ENCODE measurements at regions not wholly inside any gene's neighbourhood (a gene's known extent, or its start where the extent isn't known, plus 50 kb on each side); places are given as distances from the start of the nearest gene placed in this dataset.
"Not testable (repeated sequence)": the region's sequence is repeated elsewhere in the genome, so short reads cannot be mapped to it uniquely, and the experiment has no call there.

DNA sequence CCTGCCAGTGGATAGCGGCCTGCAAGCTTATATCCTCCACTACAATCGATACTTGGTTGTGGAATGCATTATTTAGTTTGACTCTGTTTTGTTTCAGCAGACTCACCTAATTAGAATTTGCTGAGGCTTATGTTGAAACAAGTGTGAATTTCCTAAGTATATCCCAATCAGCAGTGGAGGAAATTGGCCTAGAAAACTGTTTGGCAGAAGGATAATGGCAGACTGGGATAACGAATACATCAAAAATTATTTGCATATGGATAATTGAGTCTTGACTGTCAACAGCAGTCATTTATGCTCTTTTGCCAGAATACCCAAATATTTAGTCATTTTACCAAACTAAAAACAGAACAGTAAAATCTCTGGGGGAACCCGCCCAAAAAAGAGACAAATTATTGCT, 261.0 kb downstream of the DOK5 start:
- ATAC-seq, result no peak
- Mint-ChIP-seq H3K27ac (no peak overlapping the region), H3K36me3 (no peaks in the 10 kb centered on the region), H3K4me1 (no peaks in the 10 kb centered on the region), H3K9me3 (peaks cover 3% of the 10 kb centered on the region), H3K4me3 (no peak overlapping the region), H3K27me3 (no peaks in the 10 kb centered on the region)

DNA sequence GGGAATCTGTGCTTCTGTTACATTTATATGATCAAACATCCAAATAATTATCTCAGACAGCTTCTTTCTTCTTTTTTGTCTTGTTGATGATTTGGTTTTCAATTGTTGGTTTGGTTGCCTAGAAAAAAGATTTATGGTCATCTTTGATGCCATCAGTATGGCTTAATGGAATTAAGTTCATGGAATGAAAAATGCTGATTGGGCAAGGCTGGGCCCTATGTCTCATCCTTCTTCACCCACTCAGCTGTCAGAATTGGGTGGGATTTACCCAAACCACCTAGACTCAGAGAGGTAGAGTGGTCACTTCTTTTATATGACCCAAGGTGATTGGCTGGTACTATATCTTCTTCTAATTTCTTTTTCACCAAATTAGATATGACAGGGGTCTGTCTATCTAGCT, 258.3 kb downstream of the DOK5 start:
- H3K36me3 Mint-ChIP-seq, result no peaks in the 10 kb centered on the region
- peaks cover 3% of the 10 kb centered on the region for H3K9me3 Mint-ChIP-seq
- H3K4me3 Mint-ChIP-seq, result no peak overlapping the region
- H3K4me1 Mint-ChIP-seq, result no peaks in the 10 kb centered on the region
- no peak for ATAC-seq
- no peak overlapping the region for H3K27ac Mint-ChIP-seq
- no peaks in the 10 kb centered on the region for H3K27me3 Mint-ChIP-seq

DNA sequence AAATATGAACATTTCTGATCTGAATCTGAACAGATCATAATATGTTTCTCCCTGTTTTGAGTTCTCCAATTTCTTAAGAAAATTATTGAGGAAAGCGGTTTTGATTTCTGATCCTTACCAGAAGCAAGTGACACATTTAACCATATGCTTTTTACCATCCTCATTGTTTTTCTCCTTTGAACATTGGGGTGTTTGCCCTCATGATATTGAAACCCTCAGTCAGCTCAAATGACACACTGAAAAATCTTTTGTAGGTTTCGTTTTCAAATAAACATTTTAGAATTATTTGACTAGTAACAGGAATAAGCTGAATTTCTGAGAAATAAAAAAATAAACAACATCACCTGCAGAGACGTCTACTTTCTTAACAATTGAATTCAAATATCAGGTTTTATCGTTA, 252.1 kb downstream of the DOK5 start:
- H3K27me3 Mint-ChIP-seq, result no peaks in the 10 kb centered on the region
- H3K9me3 Mint-ChIP-seq, result peaks cover 11% of the 10 kb centered on the region
- no peak for ATAC-seq

DNA sequence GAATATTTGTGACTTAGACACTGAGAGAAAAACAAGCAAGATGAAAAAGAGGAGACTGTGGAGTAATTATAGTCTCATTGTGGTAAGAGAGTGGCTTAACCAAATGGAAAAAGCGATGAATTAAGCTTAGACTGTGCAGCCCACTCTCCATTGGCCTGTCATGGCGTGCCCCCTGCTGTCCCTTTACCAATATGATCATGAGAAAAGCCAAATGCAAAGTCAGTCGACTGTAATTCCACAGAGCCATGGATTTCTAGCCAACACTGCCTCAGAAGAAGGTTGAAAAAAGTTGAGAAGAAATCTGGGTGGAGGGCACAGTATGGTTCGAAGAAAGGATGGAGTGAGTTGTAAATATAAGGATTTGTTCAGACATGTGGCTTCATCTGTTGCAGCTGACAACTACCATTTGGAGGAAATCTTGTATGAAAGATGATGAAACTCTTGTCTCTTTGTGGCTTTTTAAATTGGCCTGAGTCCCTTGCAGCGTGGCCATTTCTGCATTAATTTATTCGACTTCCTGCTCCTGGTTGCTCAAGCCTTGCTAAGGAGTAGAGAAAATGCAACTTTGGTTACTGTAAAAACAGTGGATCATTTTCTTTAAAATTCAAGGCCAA, 251.4 kb downstream of the DOK5 start:
- H3K36me3 Mint-ChIP-seq, result no peaks in the 10 kb centered on the region
- peaks cover 11% of the 10 kb centered on the region for H3K9me3 Mint-ChIP-seq
- no peaks in the 10 kb centered on the region for H3K4me1 Mint-ChIP-seq

More for the DNA sequence above, 252.1 kb downstream of the DOK5 start:
- H3K4me3 Mint-ChIP-seq, result no peak overlapping the region
- no peak overlapping the region for H3K27ac Mint-ChIP-seq
- H3K4me1 Mint-ChIP-seq, result no peaks in the 10 kb centered on the region
- H3K36me3 Mint-ChIP-seq, result no peaks in the 10 kb centered on the region

DNA sequence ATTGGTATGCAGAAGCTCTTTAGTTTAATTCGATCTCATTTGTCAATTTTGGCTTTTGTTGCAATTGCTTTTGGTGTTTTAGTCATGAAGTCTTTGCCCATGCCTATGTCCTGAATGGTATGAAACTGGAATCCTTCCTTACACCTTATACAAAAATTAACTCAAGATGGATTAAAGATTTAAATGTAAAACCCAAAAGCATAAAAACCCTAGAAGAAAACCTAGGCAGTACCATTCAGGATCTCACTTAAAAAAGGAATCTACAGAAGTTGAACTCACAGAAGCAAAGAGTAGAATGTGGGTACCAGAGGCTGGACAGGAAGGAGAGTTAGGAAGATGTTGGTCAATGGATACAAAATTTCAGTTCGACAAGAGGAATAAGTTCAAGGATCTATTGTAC, 249.9 kb downstream of the DOK5 start:
- H3K4me1 Mint-ChIP-seq, H3K36me3 Mint-ChIP-seq, ATAC-seq: not testable (repeated sequence)

More for the DNA sequence above, 251.4 kb downstream of the DOK5 start:
- H3K27ac Mint-ChIP-seq, result no peak overlapping the region
- H3K4me3 Mint-ChIP-seq, result no peak overlapping the region
- no peak for ATAC-seq
- no peaks in the 10 kb centered on the region for H3K27me3 Mint-ChIP-seq

DNA sequence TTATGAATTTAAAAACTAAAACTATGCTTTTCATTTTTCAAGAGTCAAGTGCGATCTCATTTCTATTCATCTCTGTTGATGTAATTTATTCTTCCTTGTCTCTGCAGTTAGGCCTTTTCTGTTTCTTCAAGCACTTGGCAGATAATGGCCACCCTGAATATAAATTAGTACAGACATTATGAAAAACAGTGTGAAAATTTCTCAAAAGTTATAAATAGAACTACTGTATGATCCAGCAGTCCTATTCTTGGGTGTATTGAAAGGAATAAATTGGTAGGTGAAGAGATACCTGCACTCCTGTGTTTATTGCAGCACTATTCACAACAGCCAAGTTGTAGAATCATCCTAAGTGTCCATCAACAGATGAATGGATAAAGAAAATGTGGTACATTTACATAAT, 248.3 kb downstream of the DOK5 start:
- Mint-ChIP-seq H3K27me3 (no peaks in the 10 kb centered on the region), H3K4me3 (no peak overlapping the region), H3K9me3 (peaks cover 11% of the 10 kb centered on the region), H3K27ac (no peak overlapping the region), H3K36me3 (no peaks in the 10 kb centered on the region), H3K4me1 (no peaks in the 10 kb centered on the region)
- no peak for ATAC-seq

More for the DNA sequence above, 249.9 kb downstream of the DOK5 start:
- H3K9me3 Mint-ChIP-seq, result peaks cover 11% of the 10 kb centered on the region
- H3K27me3 Mint-ChIP-seq, H3K4me3 Mint-ChIP-seq, H3K27ac Mint-ChIP-seq: not testable (repeated sequence)

DNA sequence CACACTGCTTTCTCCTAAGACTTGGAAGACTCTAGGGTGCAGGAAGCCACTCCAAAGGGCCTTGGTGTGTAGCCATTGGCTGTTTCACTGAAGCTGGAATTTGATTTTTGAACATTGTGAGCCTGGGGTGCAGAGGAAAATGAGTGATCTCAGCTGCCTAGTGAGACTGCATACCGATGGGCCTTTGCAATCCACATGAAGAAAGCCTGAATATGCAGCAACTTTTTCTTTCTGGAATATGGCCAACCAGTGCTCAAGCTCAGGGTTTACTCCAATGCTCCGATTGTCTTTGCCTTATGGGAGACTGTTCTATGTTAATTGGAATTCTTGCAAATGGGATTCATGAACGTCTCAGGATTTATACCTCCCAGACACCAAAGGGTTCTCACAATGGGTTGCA, 242.6 kb downstream of the DOK5 start:
- Mint-ChIP-seq H3K4me3 (no peak overlapping the region), H3K27ac (no peak overlapping the region), H3K4me1 (no peaks in the 10 kb centered on the region), H3K36me3 (no peaks in the 10 kb centered on the region), H3K9me3 (no peaks in the 10 kb centered on the region), H3K27me3 (no peaks in the 10 kb centered on the region)
- ATAC-seq, result no peak

DNA sequence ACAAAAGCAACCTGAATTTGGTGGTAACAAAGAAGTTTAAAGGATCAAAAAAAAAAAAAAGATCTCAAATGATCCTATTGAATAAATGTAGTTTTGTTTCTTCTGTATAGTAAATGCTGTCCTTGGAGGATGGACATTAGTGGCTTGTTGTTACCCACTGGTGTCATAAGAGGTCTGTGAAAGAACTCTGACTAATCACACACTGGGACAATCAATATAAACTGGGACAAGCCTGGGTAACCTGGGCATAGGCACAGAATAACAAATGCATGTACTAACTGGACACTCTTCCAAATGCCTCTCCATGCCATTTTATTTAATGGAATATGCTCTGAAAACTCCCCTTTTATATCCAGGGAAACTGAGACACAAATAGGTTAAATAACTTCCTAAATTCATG, 241.4 kb downstream of the DOK5 start:
- no peak overlapping the region for H3K4me3 Mint-ChIP-seq
- H3K9me3 Mint-ChIP-seq, result no peaks in the 10 kb centered on the region
- ATAC-seq, result no peak
- H3K27me3 Mint-ChIP-seq, result no peaks in the 10 kb centered on the region
- H3K4me1 Mint-ChIP-seq, result no peaks in the 10 kb centered on the region
- H3K27ac Mint-ChIP-seq, result no peak overlapping the region
- H3K36me3 Mint-ChIP-seq, result no peaks in the 10 kb centered on the region

DNA sequence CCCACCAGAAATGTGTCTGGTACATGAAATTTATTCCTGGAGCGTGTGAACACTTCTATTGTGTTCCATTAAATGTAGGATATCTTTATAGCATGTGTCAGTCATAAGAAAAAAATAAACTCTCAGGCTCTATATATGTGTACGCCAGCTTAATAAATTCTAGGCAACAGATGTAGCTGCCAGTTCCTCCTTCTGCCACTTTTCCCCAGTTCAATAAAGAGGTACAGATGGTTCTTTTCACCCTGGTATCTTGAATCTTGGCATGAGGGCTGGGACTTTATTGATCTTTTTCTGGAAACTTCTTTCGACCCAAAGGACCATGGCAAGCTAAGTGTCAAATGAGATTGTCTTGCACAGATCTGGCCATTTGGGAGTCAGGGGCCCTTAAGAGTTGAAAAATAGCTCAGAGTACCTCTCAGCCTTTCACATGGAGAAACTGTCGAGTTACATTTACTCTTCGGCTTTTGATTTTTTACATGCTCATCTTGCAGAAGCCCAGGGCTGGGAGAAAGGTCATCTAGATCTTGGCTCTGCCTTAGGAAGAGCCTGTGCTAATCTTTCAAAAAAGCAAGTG, 240.9 kb downstream of the DOK5 start:
- no peak overlapping the region for H3K27ac Mint-ChIP-seq
- H3K9me3 Mint-ChIP-seq, result no peaks in the 10 kb centered on the region
- H3K27me3 Mint-ChIP-seq, result no peaks in the 10 kb centered on the region
- no peak overlapping the region for H3K4me3 Mint-ChIP-seq
- no peaks in the 10 kb centered on the region for H3K36me3 Mint-ChIP-seq
- ATAC-seq, result no peak
- H3K4me1 Mint-ChIP-seq, result no peaks in the 10 kb centered on the region

DNA sequence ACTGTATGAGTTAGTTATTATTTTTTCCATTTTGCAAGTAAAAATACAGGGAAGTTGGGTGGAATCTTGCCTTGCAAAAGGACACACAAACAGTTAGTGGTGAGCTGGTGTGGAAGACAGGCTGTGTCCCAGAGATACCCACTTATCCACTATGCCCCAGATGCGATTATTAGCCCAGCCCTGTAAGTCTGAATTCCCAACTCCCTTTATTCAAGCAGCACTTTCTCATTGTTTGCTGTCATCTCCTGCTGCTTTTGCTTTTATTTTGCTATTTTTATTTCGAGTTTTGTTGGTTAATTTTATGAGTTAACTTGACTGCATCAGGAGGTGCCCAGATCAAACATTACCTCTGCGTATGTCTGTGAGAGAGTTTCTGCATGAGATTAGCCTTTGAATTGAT, 239.4 kb downstream of the DOK5 start:
- H3K9me3 Mint-ChIP-seq, result peaks cover 2% of the 10 kb centered on the region
- H3K4me1 Mint-ChIP-seq, result no peaks in the 10 kb centered on the region
- no peak for ATAC-seq
- H3K27ac Mint-ChIP-seq, result no peak overlapping the region
- no peak overlapping the region for H3K4me3 Mint-ChIP-seq
- H3K36me3 Mint-ChIP-seq, result no peaks in the 10 kb centered on the region
- H3K27me3 Mint-ChIP-seq, result no peaks in the 10 kb centered on the region

DNA sequence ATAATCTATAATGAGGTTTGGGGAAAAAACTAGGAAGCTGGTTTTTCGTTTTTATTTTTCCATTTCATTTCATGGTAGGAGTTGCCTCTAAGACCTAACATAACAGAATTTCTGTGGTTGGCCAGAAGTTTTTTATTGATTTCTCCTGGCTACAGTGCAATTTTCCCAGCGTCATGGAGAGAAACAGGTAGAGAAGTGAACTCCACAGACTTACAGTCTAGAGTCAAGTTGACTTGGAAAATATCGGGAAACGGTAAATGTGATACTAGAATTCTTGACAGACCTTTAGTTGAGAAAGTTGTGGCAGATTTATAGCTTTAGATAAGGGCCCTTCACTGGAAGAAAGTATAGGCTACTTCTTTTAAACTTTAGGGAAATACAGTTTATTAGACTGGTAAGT, 238.3 kb downstream of the DOK5 start:
- H3K27ac Mint-ChIP-seq, result no peak overlapping the region
- no peaks in the 10 kb centered on the region for H3K27me3 Mint-ChIP-seq
- H3K36me3 Mint-ChIP-seq, result no peaks in the 10 kb centered on the region
- H3K9me3 Mint-ChIP-seq, result peaks cover 2% of the 10 kb centered on the region
- no peaks in the 10 kb centered on the region for H3K4me1 Mint-ChIP-seq
- ATAC-seq, result no peak
- no peak overlapping the region for H3K4me3 Mint-ChIP-seq

DNA sequence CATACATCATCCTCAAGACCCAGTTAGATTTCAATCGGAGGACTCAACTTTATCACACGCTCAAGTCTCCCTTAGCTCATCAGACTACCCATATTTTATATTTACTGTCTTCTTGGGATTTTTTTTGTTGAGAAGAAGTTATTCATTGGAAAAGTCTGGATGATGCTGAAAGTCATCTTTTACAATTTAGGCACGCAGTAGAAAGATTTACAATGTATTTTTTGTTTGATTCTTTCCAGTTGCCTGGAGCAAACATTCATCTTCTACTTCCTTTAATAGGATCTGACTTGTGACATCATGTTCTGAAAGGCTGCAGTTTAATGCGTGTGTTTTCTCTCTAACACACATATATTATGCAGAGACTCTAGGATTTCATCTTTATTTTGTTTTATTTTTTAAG, 235.7 kb downstream of the DOK5 start:
- Mint-ChIP-seq H3K36me3 (no peaks in the 10 kb centered on the region), H3K9me3 (peaks cover 2% of the 10 kb centered on the region), H3K27ac (no peak overlapping the region), H3K4me3 (no peak overlapping the region), H3K4me1 (no peaks in the 10 kb centered on the region), H3K27me3 (no peaks in the 10 kb centered on the region)
- no peak for ATAC-seq

DNA sequence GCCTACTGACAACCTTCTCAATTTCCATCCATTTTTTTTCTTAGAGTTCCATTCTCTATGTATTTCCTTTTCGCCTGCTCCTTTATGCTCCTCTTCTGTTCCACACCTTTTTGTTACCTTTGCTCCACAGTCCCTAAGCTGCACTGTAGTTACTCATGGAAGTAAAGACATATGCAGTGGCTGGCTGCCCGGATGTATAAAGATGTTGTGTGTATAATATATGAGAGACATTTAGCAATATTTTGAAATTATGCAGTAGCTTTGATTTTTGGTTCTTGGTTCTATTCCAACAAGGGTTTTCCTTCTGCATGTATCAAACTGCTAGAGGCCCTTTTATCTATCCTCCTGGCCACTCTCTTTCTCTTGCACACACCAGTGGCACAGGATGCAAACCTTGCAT, 234.9 kb downstream of the DOK5 start:
- Mint-ChIP-seq H3K9me3 (peaks cover 2% of the 10 kb centered on the region), H3K4me1 (no peaks in the 10 kb centered on the region), H3K4me3 (no peak overlapping the region), H3K27ac (no peak overlapping the region), H3K36me3 (no peaks in the 10 kb centered on the region), H3K27me3 (no peaks in the 10 kb centered on the region)
- ATAC-seq, result no peak

DNA sequence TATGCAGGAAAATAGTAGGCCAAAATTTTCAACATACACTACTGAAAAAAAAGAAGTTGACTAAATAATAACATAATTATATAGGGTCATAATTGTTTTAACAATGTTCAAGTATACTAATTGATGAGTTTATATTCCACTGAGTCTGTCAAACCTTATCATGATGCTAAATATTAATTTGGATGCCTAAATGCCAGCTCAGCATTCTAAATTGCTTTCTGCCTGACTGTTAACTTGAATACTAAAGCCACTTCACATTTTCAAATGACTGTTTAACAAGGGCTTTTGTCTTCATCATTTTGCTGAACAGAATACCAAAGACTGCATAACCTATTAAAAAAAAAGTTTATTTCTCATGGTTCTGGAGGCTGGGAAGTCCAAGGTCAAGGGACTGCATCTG, 232.8 kb downstream of the DOK5 start:
- no peak for ATAC-seq
- Mint-ChIP-seq H3K27me3 (peaks cover 6% of the 10 kb centered on the region), H3K4me1 (no peaks in the 10 kb centered on the region), H3K4me3 (no peak overlapping the region), H3K36me3 (no peaks in the 10 kb centered on the region), H3K9me3 (peaks cover 2% of the 10 kb centered on the region), H3K27ac (no peak overlapping the region)

DNA sequence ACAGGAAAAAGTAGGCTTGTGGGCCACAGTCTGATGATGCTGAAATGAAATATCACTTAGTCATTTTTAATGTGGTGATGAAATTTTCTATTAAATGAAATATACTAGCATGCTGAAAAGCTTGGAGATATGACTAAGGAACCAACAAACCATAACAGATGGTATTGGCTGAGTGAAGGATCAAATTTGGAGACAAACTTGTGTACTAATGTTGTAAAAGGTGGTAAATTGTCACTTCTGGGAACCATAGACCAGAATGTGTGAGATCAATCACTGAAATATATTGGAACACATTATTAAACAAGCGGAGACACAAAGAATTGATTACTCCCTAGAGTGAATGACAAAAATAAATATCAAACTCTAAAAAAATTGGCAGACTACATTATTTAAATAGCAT, 232.4 kb downstream of the DOK5 start:
- Mint-ChIP-seq H3K27me3 (peaks cover 9% of the 10 kb centered on the region), H3K27ac (no peak overlapping the region), H3K4me3 (no peak overlapping the region), H3K9me3 (peaks cover 2% of the 10 kb centered on the region), H3K36me3 (no peaks in the 10 kb centered on the region), H3K4me1 (no peaks in the 10 kb centered on the region)
- no peak for ATAC-seq

DNA sequence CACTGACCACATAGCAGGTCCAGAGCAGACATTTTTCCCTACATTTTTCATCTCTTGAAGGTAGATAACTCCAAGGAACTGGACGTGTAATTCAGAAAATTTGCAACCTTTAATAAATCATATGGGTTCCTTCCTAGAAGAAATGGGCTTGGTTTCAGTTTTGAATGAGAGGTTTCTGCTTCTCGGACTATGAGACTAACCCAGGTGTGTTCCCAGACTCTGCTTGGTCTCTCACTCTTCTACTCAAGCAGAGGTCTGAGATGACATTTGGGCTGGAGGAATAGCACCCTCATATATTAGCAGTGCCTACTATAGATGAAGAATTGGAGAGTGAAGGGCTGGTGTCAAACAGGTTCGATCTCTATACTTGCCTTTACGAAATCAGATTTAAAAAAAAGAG, 231.2 kb downstream of the DOK5 start:
- Mint-ChIP-seq H3K4me3 (no peak overlapping the region), H3K27ac (no peak overlapping the region)
- ATAC-seq, result no peak

More for the DNA sequence above, 231.2 kb downstream of the DOK5 start:
- no peaks in the 10 kb centered on the region for H3K36me3 Mint-ChIP-seq
- peaks cover 2% of the 10 kb centered on the region for H3K9me3 Mint-ChIP-seq
- no peaks in the 10 kb centered on the region for H3K4me1 Mint-ChIP-seq
- H3K27me3 Mint-ChIP-seq, result peaks cover 9% of the 10 kb centered on the region

All from stimulated activated memory B cell treated with anti-CD40 and anti-IgM and Interleukin-4, amounts not matched to agents 10 μg/mL and 1 μg/mL and 100 μg/mL, for 72 hours (primary cell).